ENCODE measurements at regions not wholly inside any gene's neighbourhood (a gene's known extent, or its start where the extent isn't known, plus 50 kb on each side); places are given as distances from the start of the nearest gene placed in this dataset.

GRCh38 chr12:25045869-25046268, 97.0 kb upstream of the BCAT1 start:
- TF ChIP-seq, protein P1, sequence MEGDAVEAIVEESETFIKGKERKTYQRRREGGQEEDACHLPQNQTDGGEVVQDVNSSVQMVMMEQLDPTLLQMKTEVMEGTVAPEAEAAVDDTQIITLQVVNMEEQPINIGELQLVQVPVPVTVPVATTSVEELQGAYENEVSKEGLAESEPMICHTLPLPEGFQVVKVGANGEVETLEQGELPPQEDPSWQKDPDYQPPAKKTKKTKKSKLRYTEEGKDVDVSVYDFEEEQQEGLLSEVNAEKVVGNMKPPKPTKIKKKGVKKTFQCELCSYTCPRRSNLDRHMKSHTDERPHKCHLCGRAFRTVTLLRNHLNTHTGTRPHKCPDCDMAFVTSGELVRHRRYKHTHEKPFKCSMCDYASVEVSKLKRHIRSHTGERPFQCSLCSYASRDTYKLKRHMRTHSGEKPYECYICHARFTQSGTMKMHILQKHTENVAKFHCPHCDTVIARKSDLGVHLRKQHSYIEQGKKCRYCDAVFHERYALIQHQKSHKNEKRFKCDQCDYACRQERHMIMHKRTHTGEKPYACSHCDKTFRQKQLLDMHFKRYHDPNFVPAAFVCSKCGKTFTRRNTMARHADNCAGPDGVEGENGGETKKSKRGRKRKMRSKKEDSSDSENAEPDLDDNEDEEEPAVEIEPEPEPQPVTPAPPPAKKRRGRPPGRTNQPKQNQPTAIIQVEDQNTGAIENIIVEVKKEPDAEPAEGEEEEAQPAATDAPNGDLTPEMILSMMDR (IDR thresholded peaks at IDR 0.05), result no peak
- TF ChIP-seq EZH2 (IDR thresholded peaks at IDR 0.05; ENCODE audit: borderline replicate concordance, insufficient read depth, low read depth, low read length, poor library complexity, severe bottlenecking), result no peak

All from B cell (primary cell).